Mammary epithelial cell (primary cell): ENCODE measurements at regions not wholly inside any gene's neighbourhood (a gene's known extent, or its start where the extent isn't known, plus 50 kb on each side); places are given as distances from the start of the nearest gene placed in this dataset.

ENCODE experiments used
- EZH2 ChIP-seq: IDR thresholded peaks from 2 replicates; pipeline ENCODE4 v1.6.1; 2012; ENCODE audit warnings: low read length, inconsistent platforms, borderline replicate concordance
- TF ChIP-seq, protein P1 (sequence below), 2 donors: IDR thresholded peaks in 1 of 2; conservative IDR thresholded peaks in 1 of 2; 2 replicates each; pipeline ENCODE4 v1.5.1; 2011 to 2012; ENCODE audit warnings: inconsistent platforms in 2 of 2, low read length in 2 of 2, mild to moderate bottlenecking in 2 of 2, control low read depth in 1 of 2, low read depth in 1 of 2; ENCODE audit not compliant: insufficient read depth in 1 of 2; ENCODE audit errors: extremely low read depth in 1 of 2

DNA sequence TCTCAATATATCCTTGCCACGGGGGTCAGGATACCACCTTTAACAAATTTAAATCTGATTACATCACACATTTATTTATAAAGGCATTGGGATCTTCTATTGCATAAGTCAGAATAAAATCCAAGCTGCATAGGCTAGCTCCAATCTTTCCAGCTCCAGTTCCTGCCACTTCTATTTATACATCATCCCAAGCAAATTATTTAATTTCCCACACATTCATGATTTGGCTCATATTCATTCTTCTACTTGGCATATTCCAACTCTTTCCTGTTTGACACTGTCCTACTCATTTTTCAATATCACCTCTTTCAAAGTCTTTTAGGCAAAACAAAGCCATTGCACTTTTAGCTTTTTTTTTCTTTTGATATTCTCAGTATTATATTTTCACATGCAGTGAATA lies 579.0 kb upstream of the FZD8 start:
- TF ChIP-seq, protein P1, sequence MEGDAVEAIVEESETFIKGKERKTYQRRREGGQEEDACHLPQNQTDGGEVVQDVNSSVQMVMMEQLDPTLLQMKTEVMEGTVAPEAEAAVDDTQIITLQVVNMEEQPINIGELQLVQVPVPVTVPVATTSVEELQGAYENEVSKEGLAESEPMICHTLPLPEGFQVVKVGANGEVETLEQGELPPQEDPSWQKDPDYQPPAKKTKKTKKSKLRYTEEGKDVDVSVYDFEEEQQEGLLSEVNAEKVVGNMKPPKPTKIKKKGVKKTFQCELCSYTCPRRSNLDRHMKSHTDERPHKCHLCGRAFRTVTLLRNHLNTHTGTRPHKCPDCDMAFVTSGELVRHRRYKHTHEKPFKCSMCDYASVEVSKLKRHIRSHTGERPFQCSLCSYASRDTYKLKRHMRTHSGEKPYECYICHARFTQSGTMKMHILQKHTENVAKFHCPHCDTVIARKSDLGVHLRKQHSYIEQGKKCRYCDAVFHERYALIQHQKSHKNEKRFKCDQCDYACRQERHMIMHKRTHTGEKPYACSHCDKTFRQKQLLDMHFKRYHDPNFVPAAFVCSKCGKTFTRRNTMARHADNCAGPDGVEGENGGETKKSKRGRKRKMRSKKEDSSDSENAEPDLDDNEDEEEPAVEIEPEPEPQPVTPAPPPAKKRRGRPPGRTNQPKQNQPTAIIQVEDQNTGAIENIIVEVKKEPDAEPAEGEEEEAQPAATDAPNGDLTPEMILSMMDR (conservative IDR thresholded peaks at IDR 0.05 in 1 of 2, IDR thresholded peaks at IDR 0.05 in 1 of 2; ENCODE audit: extremely low read depth in 1 of 2, insufficient read depth in 1 of 2, low read depth in 1 of 2, low read length in 2 of 2), result no peak
- no peak for TF ChIP-seq EZH2
